IMR-90 (cell line): ENCODE measurements at regions not wholly inside any gene's neighbourhood (a gene's known extent, or its start where the extent isn't known, plus 50 kb on each side); places are given as distances from the start of the nearest gene placed in this dataset.

Source experiments
- ATAC-seq: fragments of 200-7000 bp; cut with Tn5 transposase; 2 replicates; pipeline ENCODE4 v1.9.1; 2020; ENCODE audit warnings: low read depth, mild to moderate bottlenecking, moderate library complexity
- BruUV-seq: library from RNA; stranded (reverse); fragments of 400-500 nt; replicated peaks from 2 replicates; lab custom pipeline; 2021; lab: Mats Ljungman, UMichigan
- CTCF ChIA-PET: fragments of 300-600 bp; formaldehyde crosslinking; extraction: SDS; loops from one replicate; lab custom pipeline; 2021; ENCODE audit warnings: antibody characterized with exemption; lab: Yijun Ruan, JAX
- POLR2A ChIA-PET: fragments of 300-600 bp; sonication (Branson Sonifier 250); formaldehyde crosslinking; loops from one replicate; lab custom pipeline; 2022; ENCODE audit warnings: antibody characterized with exemption; ENCODE audit not compliant: unreplicated experiment; lab: Charles Lee
- DNase-seq: peaks from one replicate; pipeline ENCODE4 v3.0.0; 2013
- H2AFZ ChIP-seq: replicated peaks from 2 replicates; pipeline ENCODE3; 2013; ENCODE audit warnings: low read length, mild to moderate bottlenecking; ENCODE audit not compliant: poor library complexity
- H2AK5ac ChIP-seq: 2 replicates; pipeline ENCODE4 v1.6.1; 2013; ENCODE audit warnings: low read depth, low read length, inconsistent platforms
- H2AK9ac ChIP-seq: replicated peaks from 2 replicates; pipeline ENCODE3; 2013; ENCODE audit warnings: mild to moderate bottlenecking, low read depth, low read length, moderate library complexity; ENCODE audit not compliant: poor library complexity
- H2BK120ac ChIP-seq: 2 replicates; pipeline ENCODE4 v1.6.1; 2013; ENCODE audit warnings: low read depth, low read length, inconsistent platforms
- H2BK15ac ChIP-seq: 3 replicates; pipeline ENCODE4 v1.6.1; 2013; ENCODE audit warnings: low read depth, low read length, inconsistent platforms
- H2BK20ac ChIP-seq: 2 replicates; pipeline ENCODE4 v1.6.1; 2013; ENCODE audit warnings: low read depth, mild to moderate bottlenecking, inconsistent platforms, low read length, moderate library complexity
- H2BK5ac ChIP-seq: 2 replicates; pipeline ENCODE4 v1.6.1; 2013; ENCODE audit warnings: mild to moderate bottlenecking, low read depth, low read length, inconsistent platforms; ENCODE audit not compliant: poor library complexity, severe bottlenecking
- H3K14ac ChIP-seq: replicated peaks from 2 replicates; pipeline ENCODE4 v1.6.1; 2013; ENCODE audit warnings: low read depth, low read length, inconsistent platforms
- H3K18ac ChIP-seq: 2 replicates; pipeline ENCODE4 v1.6.1; 2013; ENCODE audit warnings: low read depth, low read length, control low read depth
- H3K23ac ChIP-seq: 2 replicates; pipeline ENCODE4 v1.6.1; 2013; ENCODE audit warnings: low read depth, low read length, inconsistent platforms
- H3K27ac ChIP-seq: 2 replicates; pipeline ENCODE4 v1.5.1; 2013; ENCODE audit warnings: mild to moderate bottlenecking, control low read depth, low read length; ENCODE audit not compliant: insufficient read depth
- H3K27me3 ChIP-seq: 2 replicates; pipeline ENCODE4 v1.6.1; 2013; ENCODE audit warnings: low read length; ENCODE audit not compliant: control insufficient read depth, insufficient read depth
- H3K36me3 ChIP-seq: 2 replicates; pipeline ENCODE4 v1.6.1; 2013; ENCODE audit warnings: low read length, mixed read lengths; ENCODE audit not compliant: control insufficient read depth, insufficient read depth
- H3K4ac ChIP-seq: 2 replicates; pipeline ENCODE4 v1.6.1; 2013; ENCODE audit warnings: low read depth, low read length, inconsistent platforms
- H3K4me1 ChIP-seq: 2 replicates; pipeline ENCODE4 v1.6.1; 2013; ENCODE audit warnings: low read length, mixed read lengths; ENCODE audit not compliant: control insufficient read depth, insufficient read depth
- H3K4me2 ChIP-seq: 2 replicates; pipeline ENCODE4 v1.6.1; 2013; ENCODE audit warnings: low read depth, mild to moderate bottlenecking, control low read depth, low read length, moderate library complexity
- H3K4me3 ChIP-seq: 2 replicates; pipeline ENCODE4 v1.5.1; 2013; ENCODE audit warnings: low read depth, mild to moderate bottlenecking, control low read depth, low read length, moderate library complexity; ENCODE audit not compliant: insufficient read depth
- H3K56ac ChIP-seq: 2 replicates; pipeline ENCODE4 v1.6.1; 2013; ENCODE audit warnings: low read length, inconsistent platforms; ENCODE audit not compliant: insufficient read depth; ENCODE audit errors: extremely low read depth
- H3K79me1 ChIP-seq, 2 experiments: 2 replicates each; pipeline ENCODE4 v1.6.1; 2013; ENCODE audit warnings: low read length in 2 of 2, inconsistent platforms in 1 of 2, low read depth in 1 of 2
- H3K9ac ChIP-seq: 2 replicates; pipeline ENCODE4 v1.6.1; 2013; ENCODE audit warnings: low read depth, low read length, control low read depth
- H3K9me1 ChIP-seq: 2 replicates; pipeline ENCODE4 v1.6.1; 2013; ENCODE audit warnings: low read length, inconsistent platforms; ENCODE audit not compliant: insufficient read depth
- H3K9me3 ChIP-seq: 2 replicates; pipeline ENCODE4 v1.6.1; 2013; ENCODE audit warnings: low read length; ENCODE audit not compliant: control insufficient read depth, insufficient read depth
- H4K20me1 ChIP-seq: 2 replicates; pipeline ENCODE4 v1.6.1; 2013; ENCODE audit warnings: low read length, inconsistent platforms; ENCODE audit not compliant: insufficient read depth
- H4K5ac ChIP-seq: 2 replicates; pipeline ENCODE4 v1.6.1; 2013; ENCODE audit warnings: mild to moderate bottlenecking, low read depth, low read length, control low read depth
- H4K8ac ChIP-seq, 2 experiments: 2 replicates each; pipeline ENCODE4 v1.6.1; 2013; ENCODE audit warnings: low read depth in 2 of 2, low read length in 2 of 2, control low read depth in 1 of 2, inconsistent platforms in 1 of 2
- H4K91ac ChIP-seq: 2 replicates; pipeline ENCODE4 v1.6.1; 2013; ENCODE audit warnings: low read depth, low read length, inconsistent platforms; ENCODE audit not compliant: insufficient read depth
- BHLHE40 ChIP-seq: fragments of 150-350 bp; IDR thresholded peaks from 2 replicates; pipeline ENCODE4 v1.6.1; 2016; ENCODE audit warnings: mild to moderate bottlenecking, low read depth, low read length
- CEBPB ChIP-seq: IDR thresholded peaks from 2 replicates; pipeline ENCODE4 v1.6.1; 2012; ENCODE audit warnings: low read depth, low read length, improper control_type of control experiment
- CHD1 ChIP-seq: IDR thresholded peaks from 2 replicates; pipeline ENCODE4 v1.6.1; 2012; ENCODE audit warnings: low read depth, low read length, improper control_type of control experiment
- FOS ChIP-seq: fragments of 150-350 bp; IDR thresholded peaks from 2 replicates; pipeline ENCODE4 v1.6.1; 2016; ENCODE audit warnings: low read depth, low read length
- MAFK ChIP-seq: IDR thresholded peaks from 2 replicates; pipeline ENCODE4 v1.6.1; 2012; ENCODE audit warnings: low read depth, low read length, improper control_type of control experiment
- MAZ ChIP-seq: IDR thresholded peaks from 2 replicates; pipeline ENCODE4 v1.6.1; 2012; ENCODE audit warnings: low read depth, mild to moderate bottlenecking, low read length, improper control_type of control experiment, moderate library complexity, borderline replicate concordance
- MXI1 ChIP-seq: IDR thresholded peaks from 2 replicates; pipeline ENCODE4 v1.6.1; 2012; ENCODE audit warnings: low read depth, mild to moderate bottlenecking, low read length, moderate library complexity, borderline replicate concordance
- NFE2L2 ChIP-seq: fragments of 150-350 bp; IDR thresholded peaks from 2 replicates; pipeline ENCODE4 v1.6.1; 2016; ENCODE audit warnings: low read depth, mild to moderate bottlenecking, low read length
- POLR2A ChIP-seq: IDR thresholded peaks from 2 replicates; pipeline ENCODE4 v1.6.1; 2012; ENCODE audit warnings: mild to moderate bottlenecking, low read depth, low read length
- RAD21 ChIP-seq: IDR thresholded peaks from 2 replicates; pipeline ENCODE4 v1.6.1; 2012; ENCODE audit warnings: low read length, improper control_type of control experiment
- RCOR1 ChIP-seq: IDR thresholded peaks from 2 replicates; pipeline ENCODE4 v1.6.1; 2012; ENCODE audit warnings: mild to moderate bottlenecking, low read length, improper control_type of control experiment; ENCODE audit not compliant: insufficient replicate concordance
- RFX5 ChIP-seq: IDR thresholded peaks from 2 replicates; pipeline ENCODE4 v1.8.0; 2012; ENCODE audit warnings: low read depth, mild to moderate bottlenecking, low read length, moderate library complexity
- SMC3 ChIP-seq: fragments of 150-350 bp; IDR thresholded peaks from 2 replicates; pipeline ENCODE4 v1.6.1; 2016; ENCODE audit warnings: low read depth, mild to moderate bottlenecking, antibody characterized with exemption, low read length, moderate library complexity
- WGBS, 2 experiments: methylation state at CpG; one replicate each; pipeline versions ENCODE4 v1.1.5 to v1.1.7; 2013; ENCODE audit warnings: missing lambda C conversion rate in 2 of 2; ENCODE audit not compliant: insufficient read length in 1 of 2; ENCODE audit errors: extremely low coverage in 2 of 2; 5-methylcytosine and 5-hydroxymethylcytosine counted together
- dilution Hi-C: fragments of 300-500 bp; cut with HindIII; formaldehyde crosslinking; loops from one replicate; pipeline ENCODE4 v1.14.3; 2018; ENCODE audit warnings: low sequenced_read_pairs; ENCODE audit not compliant: unreplicated experiment
- in situ Hi-C: fragments of 300-500 bp; cut with MboI; formaldehyde crosslinking; loops from 3 replicates; pipeline ENCODE4 v1.14.3; 2019; ENCODE audit warnings: low sequenced_read_pairs, inconsistent platforms, mixed read lengths
- intact Hi-C: fragments of 100-400 bp; cut with micrococcal nuclease; formaldehyde crosslinking; loops from 2 replicates; pipeline ENCODE4 v1.10.0; 2022
- TF ChIP-seq, protein P1 (sequence below): conservative IDR thresholded peaks from 2 replicates; pipeline ENCODE4 v1.5.1; 2012; ENCODE audit warnings: mild to moderate bottlenecking, low read depth, low read length, improper control_type of control experiment
- TF ChIP-seq, protein P2 (sequence below): fragments of 150-350 bp; IDR thresholded peaks from 2 replicates; pipeline ENCODE4 v1.6.1; 2016; ENCODE audit warnings: low read depth, mild to moderate bottlenecking, low read length, moderate library complexity, borderline replicate concordance
- TF ChIP-seq, protein P3 (sequence below): fragments of 150-350 bp; IDR thresholded peaks from 2 replicates; pipeline ENCODE4 v1.6.1; 2017; ENCODE audit warnings: mild to moderate bottlenecking, antibody characterized with exemption, low read length, low read depth

DNA sequence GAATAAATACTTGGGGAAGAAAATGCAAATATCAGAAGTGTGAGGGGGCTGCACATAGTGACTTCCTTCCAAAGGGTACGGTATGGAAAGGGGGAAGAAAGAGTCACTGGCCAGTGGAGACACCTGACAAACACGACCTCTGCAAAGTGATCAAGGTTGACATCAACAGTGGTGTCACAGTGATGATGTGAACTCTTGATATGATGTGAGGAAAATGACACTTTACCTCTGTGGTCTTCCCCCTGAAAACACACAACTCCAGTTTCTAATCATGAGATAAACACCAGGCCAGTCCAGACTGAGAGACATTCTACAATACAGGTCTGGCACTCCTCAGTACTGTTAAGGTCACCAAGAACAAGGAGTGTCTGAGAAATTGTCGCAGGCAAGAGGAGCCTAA is 169.7 kb downstream of the BUB3 start:
- H3K14ac ChIP-seq = no peak overlapping the region
- H2BK5ac ChIP-seq = no peak overlapping the region
- no peak overlapping the region for H2BK20ac ChIP-seq
- no peak overlapping the region for H3K4me2 ChIP-seq
- DNase-seq (no peak), ATAC-seq (no peak)
- H3K9me1 ChIP-seq = no peaks in the 10 kb centered on the region
- H3K36me3 ChIP-seq = no peaks in the 10 kb centered on the region
- H4K20me1 ChIP-seq = no peaks in the 10 kb centered on the region
- H4K91ac ChIP-seq = no peak overlapping the region
- no peak for TF ChIP-seq RAD21
- no peak for TF ChIP-seq CEBPB
- no peak for TF ChIP-seq MAFK
- TF ChIP-seq POLR2A = no peak
- TF ChIP-seq CHD1 = no peak
- TF ChIP-seq FOS = no peak
- TF ChIP-seq, protein P1, sequence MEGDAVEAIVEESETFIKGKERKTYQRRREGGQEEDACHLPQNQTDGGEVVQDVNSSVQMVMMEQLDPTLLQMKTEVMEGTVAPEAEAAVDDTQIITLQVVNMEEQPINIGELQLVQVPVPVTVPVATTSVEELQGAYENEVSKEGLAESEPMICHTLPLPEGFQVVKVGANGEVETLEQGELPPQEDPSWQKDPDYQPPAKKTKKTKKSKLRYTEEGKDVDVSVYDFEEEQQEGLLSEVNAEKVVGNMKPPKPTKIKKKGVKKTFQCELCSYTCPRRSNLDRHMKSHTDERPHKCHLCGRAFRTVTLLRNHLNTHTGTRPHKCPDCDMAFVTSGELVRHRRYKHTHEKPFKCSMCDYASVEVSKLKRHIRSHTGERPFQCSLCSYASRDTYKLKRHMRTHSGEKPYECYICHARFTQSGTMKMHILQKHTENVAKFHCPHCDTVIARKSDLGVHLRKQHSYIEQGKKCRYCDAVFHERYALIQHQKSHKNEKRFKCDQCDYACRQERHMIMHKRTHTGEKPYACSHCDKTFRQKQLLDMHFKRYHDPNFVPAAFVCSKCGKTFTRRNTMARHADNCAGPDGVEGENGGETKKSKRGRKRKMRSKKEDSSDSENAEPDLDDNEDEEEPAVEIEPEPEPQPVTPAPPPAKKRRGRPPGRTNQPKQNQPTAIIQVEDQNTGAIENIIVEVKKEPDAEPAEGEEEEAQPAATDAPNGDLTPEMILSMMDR = no peak
- TF ChIP-seq BHLHE40 = no peak
- TF ChIP-seq SMC3 = no peak
- TF ChIP-seq MXI1 = no peak
- no peak for TF ChIP-seq RFX5
- no peak for TF ChIP-seq NFE2L2
- TF ChIP-seq, protein P2, sequence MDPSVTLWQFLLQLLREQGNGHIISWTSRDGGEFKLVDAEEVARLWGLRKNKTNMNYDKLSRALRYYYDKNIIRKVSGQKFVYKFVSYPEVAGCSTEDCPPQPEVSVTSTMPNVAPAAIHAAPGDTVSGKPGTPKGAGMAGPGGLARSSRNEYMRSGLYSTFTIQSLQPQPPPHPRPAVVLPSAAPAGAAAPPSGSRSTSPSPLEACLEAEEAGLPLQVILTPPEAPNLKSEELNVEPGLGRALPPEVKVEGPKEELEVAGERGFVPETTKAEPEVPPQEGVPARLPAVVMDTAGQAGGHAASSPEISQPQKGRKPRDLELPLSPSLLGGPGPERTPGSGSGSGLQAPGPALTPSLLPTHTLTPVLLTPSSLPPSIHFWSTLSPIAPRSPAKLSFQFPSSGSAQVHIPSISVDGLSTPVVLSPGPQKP = no peak
- no peak for TF ChIP-seq MAZ
- no peak for TF ChIP-seq RCOR1
- TF ChIP-seq, protein P3, sequence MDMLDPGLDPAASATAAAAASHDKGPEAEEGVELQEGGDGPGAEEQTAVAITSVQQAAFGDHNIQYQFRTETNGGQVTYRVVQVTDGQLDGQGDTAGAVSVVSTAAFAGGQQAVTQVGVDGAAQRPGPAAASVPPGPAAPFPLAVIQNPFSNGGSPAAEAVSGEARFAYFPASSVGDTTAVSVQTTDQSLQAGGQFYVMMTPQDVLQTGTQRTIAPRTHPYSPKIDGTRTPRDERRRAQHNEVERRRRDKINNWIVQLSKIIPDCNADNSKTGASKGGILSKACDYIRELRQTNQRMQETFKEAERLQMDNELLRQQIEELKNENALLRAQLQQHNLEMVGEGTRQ = no peak
- dilution Hi-C loops (no loop called here), in situ Hi-C loops (no loop called here), intact Hi-C loops (no loop called here)
- no peak overlapping the region for H2BK15ac ChIP-seq
- H3K9ac ChIP-seq = no peak overlapping the region
- H2AFZ ChIP-seq = no peak overlapping the region
- no peak overlapping the region for H3K27ac ChIP-seq
- no peak overlapping the region for H3K4ac ChIP-seq
- no peaks in the 10 kb centered on the region for H3K79me1 ChIP-seq
- WGBS, 2 experiments = no CpG with 5 or more reads among the region's 3 CpGs
- no peak overlapping the region for H2BK120ac ChIP-seq
- no peak overlapping the region for H3K56ac ChIP-seq
- H3K18ac ChIP-seq = no peak overlapping the region
- ChIA-PET POLR2A (no interaction called here), CTCF (no interaction called here)
- H3K27me3 ChIP-seq = no peaks in the 10 kb centered on the region
- H3K4me3 ChIP-seq = no peak overlapping the region
- H3K23ac ChIP-seq = no peak overlapping the region
- no peaks in the 10 kb centered on the region for H3K4me1 ChIP-seq
- no TSS peak for BruUV-seq
- H2AK5ac ChIP-seq = no peak overlapping the region
- no peak overlapping the region for H4K5ac ChIP-seq
- H3K9me3 ChIP-seq = peaks cover 19% of the 10 kb centered on the region
- H2AK9ac ChIP-seq = no peak overlapping the region
- no peak overlapping the region for H4K8ac ChIP-seq
